ENCODE measurements at regions not wholly inside any gene's neighbourhood (a gene's known extent, or its start where the extent isn't known, plus 50 kb on each side); places are given as distances from the start of the nearest gene placed in this dataset.
"Not testable (repeated sequence)": the region's sequence is repeated elsewhere in the genome, so short reads cannot be mapped to it uniquely, and the experiment has no call there.

DNA sequence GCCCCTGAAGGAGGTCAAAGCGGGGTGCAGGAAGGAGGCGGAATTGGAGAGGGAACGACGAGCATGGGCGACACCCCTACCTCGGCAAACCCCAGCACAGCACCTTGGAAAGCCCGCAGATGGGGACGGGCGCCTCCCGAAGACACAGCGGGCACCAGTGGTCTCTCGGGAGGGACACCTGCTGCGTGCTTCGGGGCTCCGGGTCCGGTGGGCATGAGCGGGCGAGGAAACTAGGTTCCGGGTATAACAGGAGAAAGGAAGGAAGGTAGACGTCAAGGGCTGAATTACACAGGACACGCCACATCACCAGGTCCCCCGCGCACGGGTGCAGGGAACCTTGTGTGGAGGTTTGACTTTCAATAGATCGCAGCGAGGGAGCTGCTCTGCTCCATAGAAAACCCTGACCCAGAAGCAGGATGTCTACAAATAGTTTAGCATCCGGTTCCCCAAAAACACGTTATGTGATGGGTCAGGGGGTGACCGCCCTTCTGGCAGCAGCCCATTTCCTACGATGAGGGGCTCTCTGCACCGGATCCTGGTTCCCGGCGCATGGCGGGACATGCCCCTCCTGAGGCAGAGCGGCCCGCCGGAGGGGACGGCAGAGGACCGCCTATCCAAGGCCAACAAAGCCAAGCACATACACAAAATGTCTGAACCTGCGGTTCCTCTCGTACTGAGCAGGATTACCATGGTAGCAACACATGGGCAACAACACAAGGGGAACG lies 196.9 kb downstream of the ALG10 start:
- ChIA-PET POLR2A (no interaction called here), CTCF (interaction anchor here (0.6 to 1.7 kb wide), 2 partner anchors 96 to 1270 kb away, joined by 3 read pairs; no protein-coding TSS in a partner anchor)
- H3K4me1 ChIP-seq (ENCODE audit: control insufficient read depth, insufficient read depth, low read length), result no peaks in the 10 kb centered on the region
- no peaks in the 10 kb centered on the region for H3K9me3 ChIP-seq (ENCODE audit: control insufficient read depth, insufficient read depth, low read depth, low read length)
- no peak overlapping the region for H3K27ac ChIP-seq (ENCODE audit: extremely low read depth, low read depth, low read length)
- H3K4me3 ChIP-seq (ENCODE audit: low read depth, low read length), result peak overlapping the region; percentile 41
- no peak for TF ChIP-seq ZNF623 (tag by site-specific recombination; IDR thresholded peaks at IDR 0.05)
- no peak for TF ChIP-seq ZNF501 (tag by site-specific recombination; IDR thresholded peaks at IDR 0.05)
- no peak for TF ChIP-seq ZNF596 (tag by site-specific recombination; IDR thresholded peaks at IDR 0.05)
- TF ChIP-seq ZNF223 (tag by site-specific recombination; IDR thresholded peaks at IDR 0.05), result no peak
- TF ChIP-seq ZNF747 (tag by site-specific recombination; IDR thresholded peaks at IDR 0.05), result no peak
- TF ChIP-seq ZBTB7A (tag by site-specific recombination; IDR thresholded peaks at IDR 0.05; ENCODE audit: low read depth), result no peak
- TF ChIP-seq SETDB1 (IDR thresholded peaks at IDR 0.05; ENCODE audit: insufficient read length, low read length), result no peak
- TF ChIP-seq, protein P1, sequence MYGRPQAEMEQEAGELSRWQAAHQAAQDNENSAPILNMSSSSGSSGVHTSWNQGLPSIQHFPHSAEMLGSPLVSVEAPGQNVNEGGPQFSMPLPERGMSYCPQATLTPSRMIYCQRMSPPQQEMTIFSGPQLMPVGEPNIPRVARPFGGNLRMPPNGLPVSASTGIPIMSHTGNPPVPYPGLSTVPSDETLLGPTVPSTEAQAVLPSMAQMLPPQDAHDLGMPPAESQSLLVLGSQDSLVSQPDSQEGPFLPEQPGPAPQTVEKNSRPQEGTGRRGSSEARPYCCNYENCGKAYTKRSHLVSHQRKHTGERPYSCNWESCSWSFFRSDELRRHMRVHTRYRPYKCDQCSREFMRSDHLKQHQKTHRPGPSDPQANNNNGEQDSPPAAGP (tag by site-specific recombination; IDR thresholded peaks at IDR 0.05), result no peak
- TF ChIP-seq, protein P2, sequence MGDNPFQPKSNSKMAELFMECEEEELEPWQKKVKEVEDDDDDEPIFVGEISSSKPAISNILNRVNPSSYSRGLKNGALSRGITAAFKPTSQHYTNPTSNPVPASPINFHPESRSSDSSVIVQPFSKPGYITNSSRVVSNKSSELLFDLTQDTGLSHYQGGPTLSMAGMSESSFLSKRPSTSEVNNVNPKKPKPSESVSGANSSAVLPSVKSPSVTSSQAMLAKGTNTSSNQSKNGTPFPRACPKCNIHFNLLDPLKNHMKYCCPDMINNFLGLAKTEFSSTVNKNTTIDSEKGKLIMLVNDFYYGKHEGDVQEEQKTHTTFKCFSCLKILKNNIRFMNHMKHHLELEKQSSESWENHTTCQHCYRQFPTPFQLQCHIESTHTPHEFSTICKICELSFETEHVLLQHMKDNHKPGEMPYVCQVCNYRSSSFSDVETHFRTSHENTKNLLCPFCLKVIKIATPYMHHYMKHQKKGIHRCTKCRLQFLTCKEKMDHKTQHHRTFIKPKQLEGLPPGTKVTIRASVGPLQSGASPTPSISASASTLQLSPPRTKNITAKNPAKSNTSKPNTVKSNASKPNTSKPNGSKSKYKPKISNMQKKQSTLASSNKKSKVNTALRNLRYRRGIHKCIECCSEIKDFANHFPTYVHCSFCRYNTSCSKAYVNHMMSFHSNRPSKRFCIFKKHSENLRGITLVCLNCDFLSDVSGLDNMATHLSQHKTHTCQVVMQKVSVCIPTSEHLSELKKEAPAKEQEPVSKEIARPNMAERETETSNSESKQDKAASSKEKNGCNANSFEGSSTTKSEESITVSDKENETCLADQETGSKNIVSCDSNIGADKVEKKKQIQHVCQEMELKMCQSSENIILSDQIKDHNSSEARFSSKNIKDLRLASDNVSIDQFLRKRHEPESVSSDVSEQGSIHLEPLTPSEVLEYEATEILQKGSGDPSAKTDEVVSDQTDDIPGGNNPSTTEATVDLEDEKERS (tag by site-specific recombination; IDR thresholded peaks at IDR 0.05), result no peak
- TF ChIP-seq EGR2 (tag by site-specific recombination; IDR thresholded peaks at IDR 0.05; ENCODE audit: low read depth), result no peak
- TF ChIP-seq ZSCAN30 (tag by site-specific recombination; IDR thresholded peaks at IDR 0.05), result no peak
- TF ChIP-seq ZNF324 (tag by site-specific recombination; IDR thresholded peaks at IDR 0.05), result no peak
- no peak for TF ChIP-seq SCRT2 (tag by site-specific recombination; IDR thresholded peaks at IDR 0.05)
- no peak for TF ChIP-seq ZNF473 (tag by site-specific recombination; IDR thresholded peaks at IDR 0.05)
- TF ChIP-seq, protein P3, sequence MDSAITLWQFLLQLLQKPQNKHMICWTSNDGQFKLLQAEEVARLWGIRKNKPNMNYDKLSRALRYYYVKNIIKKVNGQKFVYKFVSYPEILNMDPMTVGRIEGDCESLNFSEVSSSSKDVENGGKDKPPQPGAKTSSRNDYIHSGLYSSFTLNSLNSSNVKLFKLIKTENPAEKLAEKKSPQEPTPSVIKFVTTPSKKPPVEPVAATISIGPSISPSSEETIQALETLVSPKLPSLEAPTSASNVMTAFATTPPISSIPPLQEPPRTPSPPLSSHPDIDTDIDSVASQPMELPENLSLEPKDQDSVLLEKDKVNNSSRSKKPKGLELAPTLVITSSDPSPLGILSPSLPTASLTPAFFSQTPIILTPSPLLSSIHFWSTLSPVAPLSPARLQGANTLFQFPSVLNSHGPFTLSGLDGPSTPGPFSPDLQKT (IDR thresholded peaks at IDR 0.05; ENCODE audit: borderline replicate concordance, low read depth, low read length), result no peak
- no peak for TF ChIP-seq ZNF426 (tag by site-specific recombination; IDR thresholded peaks at IDR 0.05)
- TF ChIP-seq ZNF2 (tag by site-specific recombination; IDR thresholded peaks at IDR 0.05), result no peak
- H3K36me3 ChIP-seq (ENCODE audit: control insufficient read depth in 2 of 2, insufficient read depth in 1 of 2, low read length in 2 of 2), result no peaks in the 10 kb centered on the region

DNA sequence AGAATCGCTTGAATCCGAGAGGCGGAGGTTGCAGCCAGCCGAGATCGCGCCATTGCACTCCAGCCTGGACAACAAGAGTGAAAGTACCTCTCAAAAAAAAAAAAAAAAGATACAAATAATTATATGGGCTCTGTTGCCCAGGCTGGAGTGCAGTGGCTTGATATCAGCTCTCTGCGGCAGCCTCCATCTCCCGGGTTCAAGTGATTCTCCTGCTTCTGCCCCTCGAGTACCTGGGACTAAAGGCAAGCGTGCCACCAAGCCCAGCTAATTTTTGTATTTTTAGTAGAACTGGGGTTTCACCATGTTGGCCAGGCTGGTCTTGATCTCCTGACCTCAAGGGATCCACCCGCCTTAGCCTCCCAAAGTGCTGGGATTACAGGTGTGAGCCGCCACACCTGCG lies 197.8 kb downstream of the ALG10 start:
- H3K36me3 ChIP-seq (ENCODE audit: control insufficient read depth in 2 of 2, insufficient read depth in 1 of 2, low read length in 2 of 2); H3K4me3 ChIP-seq (ENCODE audit: low read depth, low read length); H3K4me1 ChIP-seq (ENCODE audit: control insufficient read depth, insufficient read depth, low read length); POLR2A ChIA-PET; H3K27ac ChIP-seq (ENCODE audit: extremely low read depth, low read depth, low read length); H3K9me3 ChIP-seq (ENCODE audit: control insufficient read depth, insufficient read depth, low read depth, low read length): not testable (repeated sequence)
- CTCF ChIA-PET, result interaction anchor here (0.6 to 1.7 kb wide), 3 partner anchors 38 to 187 kb away, joined by 3 to 4 read pairs (median 3); no protein-coding TSS in a partner anchor

DNA sequence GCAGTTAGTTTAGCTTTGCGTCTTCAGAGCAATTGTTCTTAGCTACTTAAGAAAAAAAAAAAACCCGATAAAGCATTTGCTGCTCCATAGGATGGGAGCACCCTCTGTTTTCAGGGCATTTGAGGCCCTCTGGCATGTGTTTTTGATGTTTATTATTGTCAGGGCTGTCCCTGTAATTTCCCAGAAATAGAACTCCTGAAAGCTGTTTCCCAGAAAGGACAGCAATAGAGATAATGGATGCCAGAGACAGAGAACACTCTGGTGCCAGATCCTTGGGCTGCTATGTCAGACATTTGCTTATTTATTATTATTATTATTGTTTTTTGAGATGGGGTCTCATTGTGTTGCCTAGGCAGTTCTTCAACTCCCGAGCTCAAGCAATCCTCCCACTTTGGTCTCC lies 201.3 kb downstream of the ALG10 start:
- POLR2A ChIA-PET, result no interaction called here
- Histone ChIP-seq H3K4me1 (ENCODE audit: control insufficient read depth, insufficient read depth, low read length) (no peaks in the 10 kb centered on the region), H3K36me3 (ENCODE audit: control insufficient read depth in 2 of 2, insufficient read depth in 1 of 2, low read length in 2 of 2) (no peaks in the 10 kb centered on the region), H3K9me3 (ENCODE audit: control insufficient read depth, insufficient read depth, low read depth, low read length) (no peaks in the 10 kb centered on the region), H3K27ac (ENCODE audit: extremely low read depth, low read depth, low read length) (no peak overlapping the region), H3K4me3 (ENCODE audit: low read depth, low read length) (no peak overlapping the region)
- CTCF ChIA-PET, result interaction anchor here (0.7 kb wide), 1 partner anchor 101 kb away, joined by 3 read pairs; no protein-coding TSS in a partner anchor
- TF ChIP-seq KLF10 (tag by site-specific recombination; IDR thresholded peaks at IDR 0.05), result no peak
- TF ChIP-seq, protein P4, sequence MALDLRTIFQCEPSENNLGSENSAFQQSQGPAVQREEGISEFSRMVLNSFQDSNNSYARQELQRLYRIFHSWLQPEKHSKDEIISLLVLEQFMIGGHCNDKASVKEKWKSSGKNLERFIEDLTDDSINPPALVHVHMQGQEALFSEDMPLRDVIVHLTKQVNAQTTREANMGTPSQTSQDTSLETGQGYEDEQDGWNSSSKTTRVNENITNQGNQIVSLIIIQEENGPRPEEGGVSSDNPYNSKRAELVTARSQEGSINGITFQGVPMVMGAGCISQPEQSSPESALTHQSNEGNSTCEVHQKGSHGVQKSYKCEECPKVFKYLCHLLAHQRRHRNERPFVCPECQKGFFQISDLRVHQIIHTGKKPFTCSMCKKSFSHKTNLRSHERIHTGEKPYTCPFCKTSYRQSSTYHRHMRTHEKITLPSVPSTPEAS (tag by site-specific recombination; IDR thresholded peaks at IDR 0.05), result no peak
- TF ChIP-seq GLI2 (tag by site-specific recombination; IDR thresholded peaks at IDR 0.05; ENCODE audit: borderline replicate concordance, low read depth), result no peak
- TF ChIP-seq WT1 (tag by site-specific recombination; IDR thresholded peaks at IDR 0.05), result no peak
- TF ChIP-seq BCL11A (tag by site-specific recombination; IDR thresholded peaks at IDR 0.05; ENCODE audit: low read depth), result no peak
- no peak for TF ChIP-seq ZNF19 (tag by site-specific recombination; IDR thresholded peaks at IDR 0.05; ENCODE audit: low read depth)
- no peak for TF ChIP-seq OSR2 (tag by site-specific recombination; IDR thresholded peaks at IDR 0.05)
